HG03432 (cell line): ENCODE measurements at regions not wholly inside any gene's neighbourhood (a gene's known extent, or its start where the extent isn't known, plus 50 kb on each side); places are given as distances from the start of the nearest gene placed in this dataset.
A peak's percentile ranks its signal among the peaks of the same experiment; 100 is the strongest.

ENCODE experiments used
- ATAC-seq: cut with Tn5 transposase; IDR thresholded peaks from one replicate; pipeline ENCODE4 v1.9.1; 2021; ENCODE audit warnings: mild to moderate bottlenecking, moderate library complexity; ENCODE audit not compliant: unreplicated experiment

DNA sequence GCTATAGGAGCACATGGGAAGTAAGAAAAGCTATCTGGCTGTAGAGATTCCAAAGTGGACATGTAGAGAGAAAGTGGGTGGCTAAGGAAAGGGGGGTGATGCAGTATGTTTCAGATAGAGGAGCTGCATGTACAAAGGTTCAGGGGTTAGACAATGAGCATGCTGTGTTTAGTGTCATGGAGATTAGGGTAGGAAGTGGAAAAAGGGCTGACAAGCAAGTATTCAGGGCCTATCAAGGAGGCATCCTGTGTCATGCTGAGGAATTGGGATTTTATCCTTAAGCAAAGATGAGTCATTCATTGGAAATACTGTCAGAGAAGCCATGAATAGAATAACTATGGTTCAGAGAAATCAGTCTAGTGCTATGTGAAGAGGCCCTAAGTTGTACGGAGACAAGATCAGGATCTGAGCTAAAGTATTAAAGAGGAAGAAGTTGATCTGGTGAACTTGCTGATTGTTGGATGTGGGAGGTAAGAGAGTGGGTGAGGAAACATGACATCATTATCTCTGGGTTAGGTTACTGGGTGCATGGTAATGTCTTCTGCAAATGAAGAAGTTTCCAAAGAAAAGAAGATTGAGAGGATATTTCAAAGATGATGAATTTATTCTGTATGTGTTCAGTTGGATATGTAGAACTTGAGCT lies 176.7 kb upstream of the GOLIM4 start:
- ATAC-seq = no peak

DNA sequence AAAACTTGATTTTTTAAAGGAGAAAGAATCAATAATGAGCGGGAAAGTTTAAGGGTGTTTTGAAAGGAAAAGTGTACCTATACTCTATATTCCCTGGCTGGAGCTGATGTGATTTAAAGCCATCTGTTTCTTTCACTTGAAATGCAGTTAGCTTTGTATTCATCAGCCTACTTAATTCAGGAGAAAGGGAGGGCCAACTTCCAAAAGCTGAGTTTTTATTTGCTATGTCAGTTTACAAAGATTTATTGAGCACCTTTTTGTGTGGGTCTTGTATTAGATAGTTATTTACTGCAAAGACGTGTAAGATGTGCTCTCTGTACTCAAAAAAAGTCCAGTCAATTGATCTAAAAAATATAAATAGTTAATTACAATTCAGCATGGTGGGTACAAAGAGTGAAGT lies 176.2 kb upstream of the GOLIM4 start:
- ATAC-seq = no peak

DNA sequence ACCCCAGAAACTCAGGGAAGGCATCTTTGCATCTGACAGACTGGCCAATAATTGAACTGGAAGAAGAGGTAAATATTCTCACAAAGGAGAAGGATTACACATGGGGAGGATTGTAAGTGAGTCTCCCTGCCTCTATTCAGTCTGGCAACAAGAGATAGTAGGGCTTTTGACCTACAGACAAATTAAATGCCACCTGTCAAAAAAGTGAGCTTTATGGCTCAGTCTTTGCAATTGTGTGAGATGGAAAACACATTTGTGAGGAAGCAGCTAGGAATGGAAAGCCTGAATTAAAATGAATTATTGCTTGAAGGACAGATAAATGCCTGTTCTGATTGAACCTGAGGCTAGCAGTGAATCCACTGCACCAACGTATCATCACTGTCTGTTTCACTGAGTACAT lies 173.3 kb upstream of the GOLIM4 start:
- ATAC-seq = no peak

DNA sequence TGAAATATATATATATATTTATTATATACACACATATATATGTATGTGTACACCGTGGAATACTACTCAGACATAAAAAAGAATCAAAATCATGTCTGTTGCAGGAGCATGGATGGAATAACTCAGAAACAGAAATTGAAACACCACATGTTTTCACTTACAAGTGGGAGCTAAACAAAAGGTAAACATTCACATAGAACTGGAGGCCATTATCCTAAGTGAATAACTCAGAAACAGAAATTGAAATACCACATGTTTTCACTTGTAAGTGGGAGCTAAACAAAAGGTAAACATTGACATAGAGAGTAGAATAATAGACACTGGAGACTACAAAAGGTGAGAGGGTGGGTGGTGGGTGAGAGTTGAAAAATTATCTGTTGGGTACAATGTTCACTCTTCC lies 171.5 kb upstream of the GOLIM4 start:
- no peak for ATAC-seq

DNA sequence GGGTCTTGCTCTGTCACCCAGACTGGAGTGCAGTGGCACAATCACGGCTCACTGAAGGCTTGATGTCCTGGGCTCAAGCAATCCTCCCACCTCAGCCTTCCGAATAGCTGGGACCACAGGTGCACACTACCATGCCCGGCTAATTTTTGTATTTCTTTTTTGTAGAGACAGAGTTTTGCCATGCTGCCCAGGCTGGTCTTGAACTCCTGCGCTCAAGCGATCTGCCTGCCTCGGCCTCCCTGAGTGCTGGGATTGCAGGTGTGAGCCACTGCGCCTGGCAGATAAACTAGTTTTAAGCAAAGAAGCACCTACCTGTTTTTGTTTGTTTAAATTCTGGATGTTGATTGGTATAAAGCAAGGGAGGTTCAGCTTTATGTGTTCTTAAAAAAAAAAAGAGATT lies 170.6 kb upstream of the GOLIM4 start:
- no peak for ATAC-seq

DNA sequence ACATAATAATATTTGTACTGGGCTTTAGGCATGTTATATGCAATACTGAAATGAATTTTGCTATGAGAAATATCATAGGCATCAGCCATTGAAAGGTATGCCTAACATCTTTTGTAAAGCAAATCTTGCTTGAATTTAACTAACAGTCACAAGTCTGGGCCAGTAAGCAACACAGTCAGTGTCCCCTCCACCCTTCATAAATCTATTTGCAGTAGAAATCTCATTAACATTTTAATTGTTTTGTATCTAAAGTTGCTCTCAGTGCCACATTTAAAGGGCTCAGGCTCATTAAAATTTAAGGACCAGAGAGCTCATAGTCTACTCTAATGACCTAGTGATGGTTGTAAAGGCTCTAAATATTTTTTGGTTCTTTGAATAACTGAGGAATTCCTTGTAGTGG lies 167.2 kb upstream of the GOLIM4 start:
- no peak for ATAC-seq

DNA sequence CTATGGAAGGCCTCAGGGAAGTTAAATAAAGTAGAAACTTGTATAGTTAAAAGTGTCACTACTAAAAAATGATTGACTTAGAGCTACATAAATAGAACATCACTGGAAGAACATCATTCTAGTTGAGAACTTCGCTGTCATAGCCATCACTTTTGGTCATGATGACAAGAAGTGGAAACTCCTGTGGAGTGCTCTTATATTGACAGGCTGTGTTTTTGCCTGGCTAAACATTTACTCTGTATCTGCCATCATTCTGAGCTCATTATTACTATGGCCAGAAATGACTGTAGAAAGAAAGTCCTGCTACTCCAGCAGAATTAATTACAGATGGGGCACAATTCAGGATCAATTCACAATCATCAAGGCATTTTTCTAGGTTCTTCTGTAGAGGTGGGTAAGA lies 165.1 kb upstream of the GOLIM4 start:
- peak; percentile 73 for ATAC-seq

DNA sequence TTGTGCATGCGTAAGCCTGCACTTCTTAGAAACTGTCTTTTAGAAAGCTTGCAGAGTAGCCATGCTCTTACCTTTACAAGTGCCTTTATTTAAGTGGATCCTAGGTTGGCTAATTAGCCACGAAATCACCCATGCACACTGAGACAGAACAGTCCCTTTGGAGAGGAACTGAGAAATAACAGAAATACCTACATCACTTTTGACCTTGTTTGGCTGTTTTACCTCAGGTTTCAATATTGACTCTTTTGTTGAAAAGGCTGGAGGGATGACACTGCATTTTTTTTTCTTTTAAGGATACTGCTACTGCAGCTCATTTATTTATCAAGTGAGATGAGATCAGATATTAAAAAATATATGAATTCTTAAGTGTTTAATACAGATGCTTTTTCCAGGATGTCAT lies 155.6 kb upstream of the GOLIM4 start:
- peak; percentile 45 for ATAC-seq

DNA sequence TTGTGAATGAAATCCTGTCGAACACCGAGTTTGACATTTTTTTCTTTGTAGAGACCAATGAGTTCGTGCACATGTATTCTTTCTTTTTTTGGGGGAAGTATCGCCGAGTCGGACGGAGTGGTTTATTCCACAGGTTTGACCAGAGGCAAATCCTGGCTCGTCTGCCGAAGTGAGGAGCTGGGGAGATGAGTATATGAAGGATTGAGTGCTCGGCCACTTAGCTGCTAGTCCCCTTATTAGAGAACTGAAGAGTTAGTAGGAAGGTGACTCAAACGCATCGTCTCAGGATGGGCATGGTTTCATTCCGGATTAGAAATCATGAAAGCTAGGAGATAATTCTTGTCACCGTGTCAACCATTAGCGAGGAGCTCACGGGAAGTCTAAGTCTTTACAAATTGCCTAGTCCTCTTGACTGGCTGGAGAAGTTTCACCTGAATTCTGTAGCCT lies 154.7 kb upstream of the GOLIM4 start:
- peak; percentile 15 for ATAC-seq

DNA sequence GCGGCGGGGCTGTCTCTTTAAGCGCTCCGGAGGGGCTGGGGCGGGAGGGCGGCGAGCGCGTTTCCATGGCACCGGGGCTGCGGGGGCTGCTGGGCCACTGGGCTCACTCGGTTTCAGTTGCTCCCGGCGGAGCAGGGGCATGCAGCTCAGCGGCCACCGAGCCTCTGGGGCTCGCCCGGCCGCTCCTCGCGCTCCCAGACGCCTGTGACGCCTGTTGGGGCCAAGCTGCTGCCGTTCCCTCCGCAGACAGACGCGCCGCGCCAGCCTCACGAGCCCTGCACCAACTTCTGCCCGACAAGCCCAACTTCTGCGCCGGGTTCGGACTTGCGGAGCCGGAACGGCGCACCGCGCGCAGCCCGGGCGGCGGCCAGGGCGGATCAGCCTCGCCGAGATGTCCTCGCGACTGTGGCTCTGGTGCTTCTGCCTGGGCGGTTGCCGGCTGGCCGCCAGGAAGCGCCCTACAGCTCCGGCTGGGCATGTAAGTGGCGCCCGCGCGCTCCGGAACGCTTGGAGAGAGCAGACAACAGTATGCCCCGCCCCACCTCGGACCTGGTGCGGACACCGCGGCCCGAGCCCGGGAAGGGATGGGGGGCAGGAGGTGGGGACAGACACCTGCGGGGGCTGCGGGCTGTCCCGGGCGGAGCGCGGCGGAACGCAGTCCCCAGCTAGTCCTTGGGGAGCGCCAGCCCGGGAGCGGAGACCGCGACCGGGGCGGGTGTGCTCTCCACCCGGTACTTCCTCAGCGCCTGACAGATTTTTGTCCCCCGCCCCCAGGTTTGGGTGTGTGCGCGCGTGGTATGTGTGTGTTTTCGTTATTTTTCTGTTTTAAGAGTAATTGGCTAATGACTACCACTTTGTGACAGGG lies 154.1 kb upstream of the GOLIM4 start:
- ATAC-seq = peak; percentile 82

DNA sequence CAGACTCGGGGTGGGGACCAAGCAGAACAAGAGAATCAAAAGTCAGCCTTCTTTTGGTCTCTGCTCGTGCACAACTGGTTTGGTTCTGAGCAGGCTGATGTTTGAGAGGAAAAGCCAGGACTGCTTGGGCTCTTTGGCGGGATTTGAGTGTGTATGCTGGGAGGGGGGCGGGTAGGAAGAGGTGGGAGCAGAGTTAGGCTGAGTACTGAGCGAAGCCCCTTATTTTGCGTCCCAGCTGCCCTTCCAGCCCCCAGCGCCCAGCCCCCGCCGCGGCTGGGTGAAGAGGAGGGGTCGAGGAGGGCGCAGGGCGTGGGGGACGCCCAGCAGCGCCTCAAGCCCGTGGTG lies 153.5 kb upstream of the GOLIM4 start:
- ATAC-seq = peak; percentile 7

DNA sequence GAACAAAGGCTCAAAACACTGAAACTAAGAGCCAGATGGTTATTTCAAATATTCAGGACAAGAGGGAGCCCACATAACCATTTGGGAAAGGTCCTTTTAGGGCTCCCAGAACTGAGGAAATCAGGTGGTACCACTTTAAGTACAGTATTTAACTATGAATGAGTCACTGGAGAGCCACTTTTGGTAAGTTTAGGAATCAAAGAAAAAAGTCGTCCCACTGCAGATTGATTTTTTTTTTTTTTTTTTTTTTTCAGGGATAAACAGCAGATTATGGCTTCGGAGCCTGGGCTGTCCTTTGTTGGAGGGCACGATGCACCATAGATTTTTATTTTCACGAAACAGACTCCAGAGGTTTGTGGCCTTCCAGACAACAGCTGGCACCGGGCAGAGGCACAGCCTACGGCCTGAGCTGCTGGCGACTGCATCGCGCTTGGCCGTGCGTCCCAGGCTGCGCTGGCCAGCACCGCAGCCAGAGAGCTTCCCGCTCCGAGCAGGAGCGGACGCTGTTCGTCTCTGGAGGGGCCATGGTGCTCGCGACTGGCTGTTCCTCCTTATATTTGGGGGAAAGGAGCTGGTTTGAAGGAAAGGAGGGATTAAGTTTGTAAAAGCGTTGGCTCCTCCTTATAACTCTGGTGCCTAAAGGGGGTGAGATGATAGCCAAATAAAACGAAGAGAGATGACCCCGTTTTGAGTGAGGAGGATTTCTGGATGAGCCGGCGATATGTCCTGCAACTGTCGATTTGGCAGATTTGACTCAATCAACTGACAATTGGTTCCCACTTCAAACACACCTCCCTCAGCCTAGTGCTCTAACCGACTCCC lies 152.9 kb upstream of the GOLIM4 start:
- peak; percentile 5 for ATAC-seq

DNA sequence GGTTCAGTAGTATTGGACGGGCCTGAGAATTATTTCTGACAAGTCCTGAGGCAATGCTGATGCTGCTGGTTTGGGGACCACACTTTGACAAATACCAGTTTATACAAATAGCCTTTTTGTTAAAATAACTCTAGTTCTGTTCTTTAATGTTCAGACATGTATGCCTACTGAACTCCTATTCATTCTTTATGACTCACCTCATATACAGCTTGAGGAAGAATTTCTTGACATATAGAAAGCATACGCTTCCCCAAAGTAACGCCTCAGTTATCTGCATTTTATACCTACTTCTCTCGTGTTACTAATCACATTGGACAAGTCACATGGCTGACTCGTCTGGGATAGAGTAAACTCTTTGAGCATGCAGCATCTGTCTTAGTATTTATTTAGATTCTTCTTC lies 145.4 kb upstream of the GOLIM4 start:
- ATAC-seq = no peak

DNA sequence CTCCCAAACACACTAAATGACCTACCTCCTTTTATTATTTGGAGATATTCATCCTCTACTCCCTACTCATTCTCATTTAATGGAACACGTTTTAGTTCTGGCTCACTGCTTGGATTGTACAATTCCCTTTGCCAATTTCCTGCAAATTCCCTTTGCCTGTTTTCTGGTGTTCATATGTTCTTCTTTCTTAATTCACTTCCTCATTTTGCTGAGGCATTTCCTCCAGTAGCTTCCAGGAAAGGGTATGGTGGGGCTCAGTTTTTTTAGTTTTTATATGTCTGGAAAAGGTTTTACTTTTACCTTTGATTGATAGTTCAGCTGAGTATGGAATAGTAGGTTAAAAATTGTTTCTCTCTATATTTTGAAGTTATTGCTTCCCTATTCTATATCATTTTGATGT lies 143.6 kb upstream of the GOLIM4 start:
- no peak for ATAC-seq

DNA sequence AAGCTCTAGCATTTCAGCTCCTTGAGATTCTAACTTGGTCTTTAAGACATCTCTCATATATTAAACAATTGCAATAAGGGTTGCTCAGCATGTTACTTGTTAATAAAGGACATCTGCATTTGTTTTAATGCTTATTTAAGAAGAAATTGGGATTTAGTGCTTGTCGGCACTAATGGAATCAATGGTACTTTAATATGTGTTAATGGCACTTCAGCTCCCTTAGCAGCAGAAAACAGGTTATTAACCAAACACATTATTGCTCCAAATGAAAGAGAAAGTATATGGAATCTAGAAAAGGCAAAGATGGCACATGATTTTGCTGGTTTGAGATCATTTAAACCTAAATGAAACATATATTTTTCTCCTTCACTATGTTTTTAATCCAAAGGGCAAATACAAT lies 137.3 kb upstream of the GOLIM4 start:
- no peak for ATAC-seq

DNA sequence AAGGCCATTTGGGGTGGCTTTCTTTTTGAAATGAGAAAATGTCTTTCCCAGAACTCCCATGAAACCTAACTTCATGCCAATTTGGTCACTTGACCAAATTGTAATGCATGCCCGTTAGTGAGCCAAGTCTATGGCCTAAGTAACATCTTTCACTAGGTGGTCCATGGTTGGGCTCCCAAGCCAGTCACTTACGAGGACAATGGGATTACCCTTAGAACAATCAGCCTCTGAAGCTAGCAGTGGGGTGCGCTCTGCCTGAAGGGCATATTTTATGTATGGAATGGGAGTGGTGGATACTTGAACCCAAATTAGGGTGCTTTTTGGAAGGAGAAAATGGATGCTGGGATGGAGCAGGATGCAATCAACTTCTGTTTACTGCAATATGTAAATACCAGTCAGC lies 127.4 kb upstream of the GOLIM4 start:
- no peak for ATAC-seq

DNA sequence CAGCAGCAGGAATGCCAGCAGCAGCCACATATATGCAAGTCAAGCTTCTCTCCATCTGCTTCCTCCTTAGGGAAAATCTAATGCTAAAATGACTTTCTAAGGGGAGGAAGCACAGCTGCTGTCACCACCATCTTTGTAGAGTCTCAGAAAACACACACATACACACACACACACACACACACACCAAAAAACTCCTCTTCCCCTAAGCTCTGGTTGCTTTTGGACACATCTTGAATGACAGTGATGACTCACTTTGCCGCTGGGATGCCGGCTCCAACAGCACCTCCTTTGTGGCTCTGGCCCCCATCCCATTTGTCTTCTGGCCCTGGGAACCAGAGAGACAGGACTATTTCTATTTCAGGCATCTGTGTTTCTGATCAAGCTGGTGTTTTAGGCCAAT lies 124.8 kb upstream of the GOLIM4 start:
- ATAC-seq = no peak

DNA sequence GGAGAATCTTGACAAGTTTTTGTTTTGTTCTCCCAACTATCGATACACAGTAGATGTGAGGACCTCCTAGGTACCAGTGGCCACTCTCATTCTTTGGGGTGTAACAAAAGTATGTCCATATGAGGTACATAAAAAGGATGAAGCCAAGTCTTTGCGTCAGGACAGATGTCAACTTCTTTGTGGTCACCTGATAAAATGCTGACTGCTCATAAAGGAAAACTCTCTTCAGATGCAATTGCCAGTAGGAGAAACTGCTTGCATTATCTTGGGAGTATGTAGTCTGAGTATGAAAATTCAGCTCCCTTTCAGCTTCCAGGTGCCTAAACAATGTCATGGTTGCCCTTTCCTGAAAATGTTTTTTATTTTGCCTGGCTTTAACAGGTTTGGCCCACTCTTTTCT lies 123.8 kb upstream of the GOLIM4 start:
- ATAC-seq = no peak

DNA sequence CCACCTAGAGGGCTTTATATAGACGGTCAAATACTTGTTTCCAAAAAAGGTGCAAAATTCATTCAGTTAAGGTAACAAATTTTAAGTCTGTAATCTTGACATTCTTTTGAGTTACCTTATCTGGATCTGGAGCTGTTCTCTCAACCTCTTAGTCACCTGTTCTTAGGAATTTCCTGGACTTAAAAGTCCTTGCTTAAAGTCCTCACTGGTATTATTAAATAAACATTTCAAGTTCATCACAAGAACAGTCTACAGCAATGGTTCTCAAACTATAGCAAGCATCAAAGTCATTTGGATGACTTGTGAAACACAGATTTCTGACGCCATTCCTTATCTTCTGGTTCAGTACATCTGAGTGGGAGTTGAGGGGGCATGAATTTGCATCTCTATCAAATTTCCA lies 122.9 kb upstream of the GOLIM4 start:
- no peak for ATAC-seq

DNA sequence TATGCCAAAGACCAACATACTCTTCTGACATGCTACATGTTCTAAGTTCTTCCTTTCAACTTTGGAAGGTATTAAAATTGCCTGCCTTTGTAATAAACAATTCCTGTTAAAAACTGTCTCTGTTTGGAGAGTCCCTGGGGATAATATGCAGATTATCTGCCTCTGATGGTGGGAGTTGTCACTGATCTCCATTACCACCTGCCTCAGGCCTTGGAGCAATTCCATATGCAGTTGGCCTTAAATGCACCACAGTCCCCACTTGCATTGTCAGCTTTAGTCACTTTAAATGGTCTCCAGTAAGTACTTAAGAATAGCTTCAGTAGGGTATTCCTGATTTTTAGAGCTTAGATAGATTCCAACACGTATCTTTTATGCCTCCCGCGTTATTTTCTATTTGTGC lies 121.1 kb upstream of the GOLIM4 start:
- no peak for ATAC-seq

DNA sequence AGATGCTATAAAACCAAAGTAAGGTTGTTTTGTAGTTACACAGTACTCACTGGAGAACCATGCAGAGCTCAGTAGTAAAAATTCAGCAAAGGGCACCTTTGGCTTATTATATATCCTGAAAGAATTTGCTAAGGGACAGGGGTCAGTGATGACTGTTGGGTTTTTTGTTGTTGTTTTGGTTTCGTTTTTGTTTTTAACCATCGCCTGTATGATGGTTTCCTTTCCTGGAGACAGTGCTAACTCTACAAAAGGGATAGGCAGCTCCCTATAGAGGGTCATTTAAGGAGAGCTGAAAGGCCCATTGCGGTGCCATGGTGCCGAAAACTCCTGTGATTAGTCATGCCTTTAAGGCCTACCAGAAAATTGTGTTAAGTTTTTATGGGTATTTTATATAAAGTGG lies 118.2 kb upstream of the GOLIM4 start:
- ATAC-seq = peak; percentile 94
